ENCODE measurements at regions not wholly inside any gene's neighbourhood (a gene's known extent, or its start where the extent isn't known, plus 50 kb on each side); places are given as distances from the start of the nearest gene placed in this dataset.

GRCh38 chr15:97790180-97790579, 170.3 kb upstream of the ARRDC4 start:
- TF ChIP-seq NFYB (CRISPR knock-in tag; conservative IDR thresholded peaks at IDR 0.05; ENCODE audit: low read depth) (no peak), CBFB (CRISPR knock-in tag; IDR thresholded peaks at IDR 0.05; ENCODE audit: low read depth) (no peak), ZNF423 (CRISPR knock-in tag; IDR thresholded peaks at IDR 0.05) (no peak), SP1 (CRISPR knock-in tag; conservative IDR thresholded peaks at IDR 0.05) (no peak), PREB (CRISPR knock-in tag; IDR thresholded peaks at IDR 0.05; ENCODE audit: borderline replicate concordance) (no peak), ZNF281 (CRISPR knock-in tag; IDR thresholded peaks at IDR 0.05) (no peak), CDX4 (CRISPR knock-in tag; IDR thresholded peaks at IDR 0.05; ENCODE audit: borderline replicate concordance) (no peak)
- TF ChIP-seq, protein P1, sequence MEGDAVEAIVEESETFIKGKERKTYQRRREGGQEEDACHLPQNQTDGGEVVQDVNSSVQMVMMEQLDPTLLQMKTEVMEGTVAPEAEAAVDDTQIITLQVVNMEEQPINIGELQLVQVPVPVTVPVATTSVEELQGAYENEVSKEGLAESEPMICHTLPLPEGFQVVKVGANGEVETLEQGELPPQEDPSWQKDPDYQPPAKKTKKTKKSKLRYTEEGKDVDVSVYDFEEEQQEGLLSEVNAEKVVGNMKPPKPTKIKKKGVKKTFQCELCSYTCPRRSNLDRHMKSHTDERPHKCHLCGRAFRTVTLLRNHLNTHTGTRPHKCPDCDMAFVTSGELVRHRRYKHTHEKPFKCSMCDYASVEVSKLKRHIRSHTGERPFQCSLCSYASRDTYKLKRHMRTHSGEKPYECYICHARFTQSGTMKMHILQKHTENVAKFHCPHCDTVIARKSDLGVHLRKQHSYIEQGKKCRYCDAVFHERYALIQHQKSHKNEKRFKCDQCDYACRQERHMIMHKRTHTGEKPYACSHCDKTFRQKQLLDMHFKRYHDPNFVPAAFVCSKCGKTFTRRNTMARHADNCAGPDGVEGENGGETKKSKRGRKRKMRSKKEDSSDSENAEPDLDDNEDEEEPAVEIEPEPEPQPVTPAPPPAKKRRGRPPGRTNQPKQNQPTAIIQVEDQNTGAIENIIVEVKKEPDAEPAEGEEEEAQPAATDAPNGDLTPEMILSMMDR (IDR thresholded peaks at IDR 0.05): no peak
- TF ChIP-seq, protein P2, sequence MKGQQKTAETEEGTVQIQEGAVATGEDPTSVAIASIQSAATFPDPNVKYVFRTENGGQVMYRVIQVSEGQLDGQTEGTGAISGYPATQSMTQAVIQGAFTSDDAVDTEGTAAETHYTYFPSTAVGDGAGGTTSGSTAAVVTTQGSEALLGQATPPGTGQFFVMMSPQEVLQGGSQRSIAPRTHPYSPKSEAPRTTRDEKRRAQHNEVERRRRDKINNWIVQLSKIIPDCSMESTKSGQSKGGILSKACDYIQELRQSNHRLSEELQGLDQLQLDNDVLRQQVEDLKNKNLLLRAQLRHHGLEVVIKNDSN (CRISPR knock-in tag; IDR thresholded peaks at IDR 0.05): no peak

Measured in WTC11 (cell line).